HG02759 (cell line): ENCODE measurements at regions not wholly inside any gene's neighbourhood (a gene's known extent, or its start where the extent isn't known, plus 50 kb on each side); places are given as distances from the start of the nearest gene placed in this dataset.

ENCODE experiments used
- ATAC-seq: cut with Tn5 transposase; IDR thresholded peaks from one replicate; pipeline ENCODE4 v1.9.1; 2021; ENCODE audit warnings: mild to moderate bottlenecking, moderate library complexity; ENCODE audit not compliant: unreplicated experiment

- ATAC-seq = no peak
Measured at GRCh38 chr11:91686700-91687099, 537.9 kb upstream of the FAT3 start.

- ATAC-seq = no peak
Measured at GRCh38 chr11:91686281-91686680, 538.3 kb upstream of the FAT3 start.

- no peak for ATAC-seq
Measured at GRCh38 chr11:91673705-91674104, 550.9 kb upstream of the FAT3 start.

- ATAC-seq = no peak
Measured at GRCh38 chr11:91664521-91664920, 560.1 kb upstream of the FAT3 start.

- ATAC-seq = no peak
Measured at GRCh38 chr11:91660036-91660435, 564.6 kb upstream of the FAT3 start.

- no peak for ATAC-seq
Measured at GRCh38 chr11:91654686-91655085, 569.9 kb upstream of the FAT3 start.

- no peak for ATAC-seq
Measured at GRCh38 chr11:91653079-91653754, 571.4 kb upstream of the FAT3 start.

GRCh38 chr11:91650802-91651201 lies 573.8 kb upstream of the FAT3 start:
- no peak for ATAC-seq

GRCh38 chr11:91641153-91641552 lies 583.5 kb upstream of the FAT3 start:
- no peak for ATAC-seq

GRCh38 chr11:91639359-91639758 lies 585.3 kb upstream of the FAT3 start:
- ATAC-seq = no peak

GRCh38 chr11:91630916-91631673 lies 593.5 kb upstream of the FAT3 start:
- ATAC-seq = no peak

GRCh38 chr11:91625495-91625894 lies 599.1 kb upstream of the FAT3 start:
- ATAC-seq = no peak

GRCh38 chr11:91624021-91624420 lies 600.6 kb upstream of the FAT3 start:
- ATAC-seq = no peak

- no peak for ATAC-seq
Measured at GRCh38 chr11:91608677-91609076, 615.9 kb upstream of the FAT3 start.

- ATAC-seq = no peak
Measured at GRCh38 chr11:91596111-91596510, 628.5 kb upstream of the FAT3 start.

- no peak for ATAC-seq
Measured at GRCh38 chr11:91591021-91591420, 633.6 kb upstream of the FAT3 start.

- no peak for ATAC-seq
Measured at GRCh38 chr11:91587131-91587530, 637.5 kb upstream of the FAT3 start.

GRCh38 chr11:91585035-91585801 lies 639.4 kb upstream of the FAT3 start:
- no peak for ATAC-seq

GRCh38 chr11:91563176-91563575 lies 661.4 kb upstream of the FAT3 start:
- ATAC-seq = no peak

- no peak for ATAC-seq
Measured at GRCh38 chr11:91560434-91560833, 664.2 kb upstream of the FAT3 start.

GRCh38 chr11:91538065-91538464 lies 686.6 kb upstream of the FAT3 start:
- ATAC-seq = no peak

GRCh38 chr11:91536366-91536765 lies 688.3 kb upstream of the FAT3 start:
- ATAC-seq = no peak
